Glutamatergic neuron (in vitro differentiated cells): ENCODE measurements at regions not wholly inside any gene's neighbourhood (a gene's known extent, or its start where the extent isn't known, plus 50 kb on each side); places are given as distances from the start of the nearest gene placed in this dataset.

ENCODE experiments used
- DNase-seq: peaks from one replicate; pipeline ENCODE4 v3.0.0; 2022
- H3K27ac Mint-ChIP-seq: one replicate; pipeline ENCODE4 v1.8.0; 2020; ENCODE audit warnings: mild to moderate bottlenecking, mixed read lengths, inconsistent platforms; ENCODE audit not compliant: unreplicated experiment
- H3K27me3 Mint-ChIP-seq: one replicate; pipeline ENCODE4 v1.8.0; 2020; ENCODE audit warnings: mild to moderate bottlenecking, moderate library complexity, mixed read lengths, inconsistent platforms; ENCODE audit not compliant: unreplicated experiment
- H3K36me3 Mint-ChIP-seq: one replicate; pipeline ENCODE4 v1.8.0; 2020; ENCODE audit warnings: mild to moderate bottlenecking, mixed read lengths, inconsistent platforms; ENCODE audit not compliant: unreplicated experiment
- H3K4me1 Mint-ChIP-seq: one replicate; pipeline ENCODE4 v1.8.0; 2020; ENCODE audit warnings: mild to moderate bottlenecking, low read depth, mixed read lengths, inconsistent platforms; ENCODE audit not compliant: unreplicated experiment
- H3K4me3 Mint-ChIP-seq: one replicate; pipeline ENCODE4 v1.8.0; 2020; ENCODE audit warnings: mild to moderate bottlenecking, mixed read lengths, inconsistent platforms; ENCODE audit not compliant: unreplicated experiment
- H3K9me3 Mint-ChIP-seq: one replicate; pipeline ENCODE4 v1.8.0; 2020; ENCODE audit warnings: mild to moderate bottlenecking, moderate library complexity, mixed read lengths, inconsistent platforms; ENCODE audit not compliant: unreplicated experiment
- CTCF ChIP-seq: fragments of 200-600 bp; sonication (generic); IDR thresholded peaks from one replicate; pipeline ENCODE4 v1.5.0; 2021; ENCODE audit not compliant: partially characterized antibody, unreplicated experiment

DNA sequence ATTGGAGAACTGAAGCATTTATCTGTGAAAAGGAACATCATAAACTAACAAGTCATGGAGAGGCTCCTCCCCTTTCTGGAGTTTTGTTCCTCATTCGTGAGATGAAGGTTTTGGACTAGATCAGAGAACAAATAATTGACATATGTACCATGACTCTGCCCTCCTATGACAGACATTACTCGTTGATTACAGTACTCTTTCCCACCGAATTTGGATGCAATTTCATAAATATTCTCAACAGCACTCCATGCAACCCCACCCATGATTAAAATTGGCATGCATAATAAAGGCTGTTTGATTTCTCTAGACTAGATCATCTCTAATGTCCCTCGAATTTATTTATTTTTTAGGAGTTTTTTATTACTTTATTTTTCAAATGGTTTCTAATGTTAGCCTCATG is 258.9 kb upstream of the LDB2 start:
- Mint-ChIP-seq H3K27ac (no peak overlapping the region), H3K36me3 (no peaks in the 10 kb centered on the region), H3K27me3 (no peaks in the 10 kb centered on the region), H3K9me3 (no peaks in the 10 kb centered on the region), H3K4me1 (no peaks in the 10 kb centered on the region), H3K4me3 (no peak overlapping the region)
- no peak for DNase-seq
- TF ChIP-seq CTCF = no peak

GRCh38 chr4:17155486-17155885 is 257.0 kb upstream of the LDB2 start:
- no peaks in the 10 kb centered on the region for H3K36me3 Mint-ChIP-seq
- TF ChIP-seq CTCF = no peak
- no peak overlapping the region for H3K4me3 Mint-ChIP-seq
- H3K4me1 Mint-ChIP-seq = no peaks in the 10 kb centered on the region
- no peak for DNase-seq
- H3K27ac Mint-ChIP-seq = no peak overlapping the region
- no peaks in the 10 kb centered on the region for H3K27me3 Mint-ChIP-seq
- no peaks in the 10 kb centered on the region for H3K9me3 Mint-ChIP-seq

DNA sequence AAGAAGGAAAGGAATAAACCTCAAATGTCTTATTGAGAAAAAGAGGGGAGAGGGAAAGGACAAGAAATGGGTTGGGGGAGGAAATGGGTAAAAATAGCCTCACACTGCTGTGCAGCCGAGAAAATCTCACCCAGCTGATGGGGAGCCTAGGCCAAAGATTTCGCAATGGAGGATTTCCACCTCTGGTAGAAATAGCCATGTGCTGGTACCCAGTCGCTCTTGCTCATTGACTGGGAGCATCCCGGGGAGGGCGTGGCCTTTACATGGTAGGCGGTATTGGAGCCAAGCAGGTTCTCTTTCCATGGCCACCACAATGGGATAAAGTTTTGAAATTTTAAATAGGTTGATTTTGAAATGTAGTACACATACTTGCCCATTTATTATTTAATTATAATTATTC is 255.1 kb upstream of the LDB2 start:
- TF ChIP-seq CTCF = no peak
- H3K27ac Mint-ChIP-seq = no peak overlapping the region
- no peaks in the 10 kb centered on the region for H3K4me1 Mint-ChIP-seq
- H3K27me3 Mint-ChIP-seq = peaks cover 2% of the 10 kb centered on the region
- H3K4me3 Mint-ChIP-seq = no peak overlapping the region
- no peaks in the 10 kb centered on the region for H3K9me3 Mint-ChIP-seq
- no peak for DNase-seq
- peaks cover 4% of the 10 kb centered on the region for H3K36me3 Mint-ChIP-seq

DNA sequence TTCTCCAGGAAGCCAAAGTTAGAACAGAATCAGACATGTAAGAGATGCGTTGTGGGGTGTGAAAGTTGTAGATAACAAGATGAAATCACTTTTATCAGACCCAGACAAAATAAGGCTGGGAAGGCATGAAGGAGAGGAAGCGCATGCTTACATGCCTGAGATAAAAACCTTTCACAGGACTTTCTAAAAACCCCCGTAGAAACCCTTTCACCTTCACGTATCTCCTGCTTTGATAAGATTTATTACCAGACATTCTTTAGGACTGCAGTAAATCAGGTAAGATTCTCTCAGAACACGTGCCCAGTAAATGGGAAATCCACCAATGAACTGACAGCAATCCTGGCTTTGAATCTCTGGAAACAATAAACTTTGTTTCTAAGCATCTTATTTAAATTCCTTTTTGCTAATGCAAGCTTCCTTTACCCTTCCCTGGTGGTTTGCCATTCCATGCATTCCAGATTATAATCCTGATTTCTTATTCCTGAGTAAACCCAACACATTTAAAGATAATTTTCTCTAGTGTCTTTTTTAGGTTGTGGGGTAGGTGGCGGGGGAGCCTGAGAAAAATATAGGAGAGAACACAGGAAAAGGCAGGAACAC is 254.6 kb upstream of the LDB2 start:
- Mint-ChIP-seq H3K9me3 (no peaks in the 10 kb centered on the region), H3K36me3 (peaks cover 4% of the 10 kb centered on the region), H3K27me3 (peaks cover 2% of the 10 kb centered on the region), H3K27ac (no peak overlapping the region), H3K4me1 (no peaks in the 10 kb centered on the region), H3K4me3 (no peak overlapping the region)
- no peak for TF ChIP-seq CTCF
- no peak for DNase-seq

DNA sequence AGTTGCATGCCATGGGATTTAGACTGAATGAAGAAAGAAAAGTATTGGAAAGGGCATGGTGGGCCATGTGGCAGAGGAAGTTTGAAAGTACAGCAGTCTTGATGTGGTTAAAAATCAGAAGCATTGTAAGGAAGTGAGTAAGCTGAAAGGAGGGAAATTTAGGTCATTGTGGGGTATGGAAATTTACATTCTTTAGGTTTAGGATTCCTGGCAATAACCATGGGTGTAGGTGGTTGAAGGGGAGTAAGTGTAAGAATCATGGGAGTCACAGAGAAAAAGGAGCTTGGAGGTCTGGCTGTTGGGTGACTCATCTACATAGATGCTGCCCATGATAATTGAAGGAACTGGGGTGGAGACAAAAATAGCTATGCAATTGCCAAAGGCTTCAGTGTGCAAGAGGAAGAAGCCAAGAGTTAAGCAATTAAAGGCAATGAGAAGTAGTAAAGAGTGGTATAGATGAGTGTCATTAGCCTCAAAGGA is 243.8 kb upstream of the LDB2 start:
- DNase-seq = no peak
- Mint-ChIP-seq H3K36me3 (peaks cover 6% of the 10 kb centered on the region), H3K27me3 (no peaks in the 10 kb centered on the region), H3K9me3 (peaks cover 5% of the 10 kb centered on the region), H3K27ac (no peak overlapping the region), H3K4me1 (no peaks in the 10 kb centered on the region), H3K4me3 (no peak overlapping the region)
- no peak for TF ChIP-seq CTCF
